Osteocyte (in vitro differentiated cells): ENCODE measurements at regions not wholly inside any gene's neighbourhood (a gene's known extent, or its start where the extent isn't known, plus 50 kb on each side); places are given as distances from the start of the nearest gene placed in this dataset.

Experiments
- DNase-seq: peaks from one replicate; pipeline ENCODE4 v3.0.0; 2021; ENCODE audit warnings: mixed read lengths; ENCODE audit not compliant: unreplicated experiment; ENCODE audit errors: extremely low spot score
- H3K27ac Mint-ChIP-seq: one replicate; pipeline ENCODE4 v1.8.0; 2021; ENCODE audit warnings: mild to moderate bottlenecking, mixed read lengths; ENCODE audit not compliant: unreplicated experiment
- H3K27me3 Mint-ChIP-seq: one replicate; pipeline ENCODE4 v1.8.0; 2021; ENCODE audit warnings: mixed read lengths; ENCODE audit not compliant: unreplicated experiment
- H3K36me3 Mint-ChIP-seq: one replicate; pipeline ENCODE4 v1.8.0; 2021; ENCODE audit warnings: mixed read lengths; ENCODE audit not compliant: unreplicated experiment
- H3K4me1 Mint-ChIP-seq: one replicate; pipeline ENCODE4 v1.8.0; 2021; ENCODE audit warnings: mixed read lengths; ENCODE audit not compliant: unreplicated experiment
- H3K4me3 Mint-ChIP-seq: one replicate; pipeline ENCODE4 v1.8.0; 2021; ENCODE audit warnings: mild to moderate bottlenecking, moderate library complexity, mixed read lengths; ENCODE audit not compliant: unreplicated experiment
- H3K9me3 Mint-ChIP-seq: one replicate; pipeline ENCODE4 v1.8.0; 2021; ENCODE audit warnings: mixed read lengths; ENCODE audit not compliant: unreplicated experiment
- CTCF ChIP-seq: fragments of 200-600 bp; sonication (generic); IDR thresholded peaks from 2 replicates; pipeline ENCODE4 v1.5.0; 2021; ENCODE audit warnings: antibody characterized with exemption, mild to moderate bottlenecking, moderate library complexity

DNA sequence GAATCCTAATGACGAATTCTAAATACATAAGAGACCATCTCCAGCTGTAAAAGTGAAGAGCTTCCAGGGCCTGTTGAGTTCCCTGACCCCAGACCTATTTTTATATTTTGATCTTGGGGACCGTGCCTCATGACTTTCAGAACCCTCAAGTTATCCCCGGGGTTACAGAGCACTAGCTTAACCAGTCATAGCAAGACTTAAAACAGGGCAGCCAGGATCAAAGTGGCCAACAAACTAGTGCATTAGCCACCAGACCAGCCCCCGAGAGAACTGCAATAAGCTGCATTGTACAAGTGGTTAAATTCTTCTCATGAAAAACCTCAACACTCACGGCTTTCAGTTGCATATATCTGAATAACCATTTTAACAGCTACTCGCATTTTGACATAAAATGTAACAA is 183.0 kb downstream of the BARHL2 start:
- no peaks in the 10 kb centered on the region for H3K9me3 Mint-ChIP-seq
- H3K4me3 Mint-ChIP-seq, result no peak overlapping the region
- no peaks in the 10 kb centered on the region for H3K36me3 Mint-ChIP-seq
- no peak for TF ChIP-seq CTCF
- no peaks in the 10 kb centered on the region for H3K27me3 Mint-ChIP-seq
- H3K4me1 Mint-ChIP-seq, result no peaks in the 10 kb centered on the region
- DNase-seq, result no peak
- no peak overlapping the region for H3K27ac Mint-ChIP-seq

GRCh38 chr1:90526954-90527353 is 190.1 kb downstream of the BARHL2 start:
- H3K36me3 Mint-ChIP-seq, result no peaks in the 10 kb centered on the region
- no peak overlapping the region for H3K4me3 Mint-ChIP-seq
- H3K27me3 Mint-ChIP-seq, result no peaks in the 10 kb centered on the region

DNA sequence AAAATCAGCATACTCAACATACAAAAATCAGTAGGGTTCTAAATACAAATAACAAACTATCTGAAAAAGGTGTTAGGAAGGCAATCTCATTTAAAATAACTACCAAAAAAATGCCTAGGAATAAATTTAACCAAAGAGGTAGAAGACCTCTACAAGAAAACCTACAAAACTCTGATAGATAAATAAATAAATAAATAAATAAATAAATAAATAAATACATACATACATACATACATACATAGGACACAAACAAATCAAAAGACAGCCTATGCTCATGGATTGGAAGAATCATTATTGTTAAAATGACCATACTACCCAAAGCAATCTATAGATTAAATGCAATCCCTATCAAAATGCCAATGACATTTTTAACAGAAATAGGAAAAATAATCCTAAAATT is 194.7 kb downstream of the BARHL2 start:
- Mint-ChIP-seq H3K9me3 (peaks cover 22% of the 10 kb centered on the region), H3K4me1 (no peaks in the 10 kb centered on the region), H3K36me3 (no peaks in the 10 kb centered on the region), H3K27ac (no peak overlapping the region), H3K27me3 (no peaks in the 10 kb centered on the region), H3K4me3 (no peak overlapping the region)
- no peak for DNase-seq
- TF ChIP-seq CTCF, result no peak

More at GRCh38 chr1:90526954-90527353, 190.1 kb downstream of the BARHL2 start:
- H3K9me3 Mint-ChIP-seq, result peaks cover 14% of the 10 kb centered on the region
- no peak overlapping the region for H3K27ac Mint-ChIP-seq
- DNase-seq, result no peak
- H3K4me1 Mint-ChIP-seq, result no peaks in the 10 kb centered on the region
- TF ChIP-seq CTCF, result no peak

GRCh38 chr1:90513956-90514355 is 203.1 kb downstream of the BARHL2 start:
- TF ChIP-seq CTCF, result no peak
- Mint-ChIP-seq H3K4me1 (no peaks in the 10 kb centered on the region), H3K9me3 (peaks cover 4% of the 10 kb centered on the region), H3K27ac (no peak overlapping the region), H3K36me3 (no peaks in the 10 kb centered on the region), H3K27me3 (no peaks in the 10 kb centered on the region), H3K4me3 (no peak overlapping the region)
- no peak for DNase-seq

GRCh38 chr1:90512441-90512840 is 204.7 kb downstream of the BARHL2 start:
- TF ChIP-seq CTCF, result no peak
- Mint-ChIP-seq H3K36me3 (no peaks in the 10 kb centered on the region), H3K4me1 (no peaks in the 10 kb centered on the region), H3K27me3 (no peaks in the 10 kb centered on the region), H3K9me3 (no peaks in the 10 kb centered on the region), H3K4me3 (no peak overlapping the region), H3K27ac (no peak overlapping the region)
- no peak for DNase-seq
